Occipital lobe (tissue), 1 donor: ENCODE measurements at regions not wholly inside any gene's neighbourhood (a gene's known extent, or its start where the extent isn't known, plus 50 kb on each side); places are given as distances from the start of the nearest gene placed in this dataset.
"Not testable (repeated sequence)": the region's sequence is repeated elsewhere in the genome, so short reads cannot be mapped to it uniquely, and the experiment has no call there.

Experiments used
- DNase-seq: peaks from one replicate; lab custom pipeline; 2025; lab: John Stamatoyannopoulos, UW

DNA sequence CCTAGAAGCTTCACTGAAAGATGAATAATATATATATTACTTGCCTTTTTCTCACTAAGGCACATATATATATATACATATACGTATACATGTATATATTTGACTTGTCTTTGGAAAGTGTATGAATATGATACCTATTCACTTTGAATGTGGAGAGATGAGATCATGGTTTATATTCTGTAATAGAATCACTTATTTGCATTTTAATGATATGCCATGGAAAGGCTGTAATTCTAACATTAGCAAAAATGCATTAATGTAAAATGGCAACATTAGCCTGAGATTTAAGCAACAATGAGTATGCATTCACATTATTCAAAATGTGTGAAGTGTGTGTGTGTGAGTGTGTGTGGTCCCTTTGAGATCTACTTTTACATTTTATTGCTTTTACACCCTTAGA is 54.5 kb upstream of the PRKD1 start:
- no peak for DNase-seq

GRCh38 chr14:29982993-29983392 is 55.3 kb upstream of the PRKD1 start:
- DNase-seq, result no peak

GRCh38 chr14:29990344-29990857 is 62.8 kb upstream of the PRKD1 start:
- DNase-seq, result not testable (repeated sequence)

GRCh38 chr14:29990993-29991392 is 63.3 kb upstream of the PRKD1 start:
- no peak for DNase-seq

- no peak for DNase-seq
Measured at GRCh38 chr14:29993143-29993542, 65.5 kb upstream of the PRKD1 start.

DNA sequence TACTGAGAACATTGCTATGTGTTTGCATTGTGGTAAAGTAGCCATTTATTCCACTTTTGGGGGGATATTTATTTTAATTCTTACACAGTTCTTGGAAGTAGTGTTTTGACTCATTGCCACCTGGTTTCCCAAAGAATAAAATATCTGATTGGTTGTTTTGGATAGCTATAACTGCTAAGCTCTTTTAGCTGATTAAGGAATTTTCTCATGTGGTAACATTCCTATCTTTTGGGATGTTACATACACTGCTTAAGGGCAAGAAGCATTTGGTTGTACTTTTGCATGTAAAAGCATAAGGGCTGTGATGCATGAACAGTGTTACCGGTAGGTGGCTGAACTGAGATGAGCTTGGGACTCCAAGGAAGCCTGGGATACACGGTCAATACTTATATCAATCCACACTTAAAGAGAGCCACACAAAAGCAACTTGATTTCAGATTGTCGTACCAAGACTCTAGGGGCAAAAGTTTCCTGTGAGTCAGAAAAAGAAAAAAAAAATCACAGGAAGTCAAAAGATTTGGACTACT is 71.4 kb upstream of the PRKD1 start:
- no peak for DNase-seq

DNA sequence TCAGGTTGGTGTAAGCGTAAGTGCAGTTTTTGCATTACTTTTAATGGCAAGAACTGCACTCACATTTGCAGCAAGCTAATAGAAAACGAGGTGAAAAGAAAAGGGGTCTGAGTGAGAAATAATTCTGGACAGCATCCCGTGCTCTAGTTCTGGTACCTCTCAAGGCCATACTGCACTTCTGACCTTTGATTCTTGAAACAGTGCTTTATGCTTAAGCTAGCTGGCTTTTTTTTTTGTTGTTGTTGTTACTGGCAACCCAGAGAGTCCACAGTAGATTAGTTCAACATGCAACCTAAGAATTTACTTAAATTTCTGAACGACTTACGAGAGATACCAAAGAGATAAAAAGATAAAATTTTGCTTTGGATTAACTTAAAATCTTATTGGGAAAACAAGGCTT is 75.2 kb upstream of the PRKD1 start:
- no peak for DNase-seq

DNA sequence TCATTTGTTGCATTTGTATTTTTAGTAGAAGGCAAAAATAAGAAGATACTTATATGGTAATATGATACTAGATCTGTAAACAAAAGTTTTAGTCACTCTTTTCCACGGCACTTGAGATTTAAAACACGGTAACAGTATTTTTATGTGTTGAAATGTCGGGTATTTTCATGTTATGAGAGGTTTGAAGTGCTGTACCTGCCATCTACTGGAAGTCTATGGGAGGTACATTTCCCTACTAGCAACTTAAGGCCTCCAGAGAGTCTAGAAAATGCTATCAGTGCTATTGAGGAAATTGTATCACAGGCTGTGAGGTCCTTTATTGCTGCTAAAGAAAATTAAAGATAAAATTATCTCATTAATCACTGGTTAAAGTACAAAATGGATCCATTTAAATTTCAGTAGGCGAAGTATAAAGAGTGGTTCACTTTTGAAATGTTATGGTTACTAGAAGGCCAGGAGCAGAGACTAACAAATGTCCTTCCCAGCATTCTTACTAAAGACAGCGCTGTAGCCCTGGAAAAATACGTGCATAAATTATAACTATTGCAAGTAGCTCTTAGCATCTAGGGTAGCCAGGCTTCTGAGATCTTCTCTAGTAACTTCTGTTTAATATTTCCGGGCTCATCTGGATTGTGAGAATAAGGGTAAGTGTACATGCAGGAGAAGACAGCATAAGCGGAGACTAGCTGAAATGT is 77.6 kb upstream of the PRKD1 start:
- no peak for DNase-seq

DNA sequence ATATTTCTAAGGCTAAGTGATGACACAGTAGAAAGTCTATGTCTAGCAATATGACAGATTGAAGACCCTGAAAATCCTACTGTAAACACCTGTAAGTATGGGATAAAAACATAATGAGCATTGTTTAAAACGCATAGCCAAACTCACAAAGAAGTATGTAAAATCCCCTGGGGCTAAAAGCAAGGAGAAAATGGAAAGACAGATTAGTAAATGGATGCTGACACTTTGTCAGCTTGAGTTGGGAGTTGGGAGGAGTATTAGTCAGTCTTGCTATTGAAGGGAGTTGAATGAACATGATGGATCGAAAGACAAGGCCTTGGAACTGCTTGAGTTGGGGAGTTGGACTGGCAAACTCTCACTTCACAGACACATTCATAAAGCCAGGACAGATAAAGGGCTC is 79.0 kb upstream of the PRKD1 start:
- DNase-seq, result no peak

GRCh38 chr14:30015489-30015888 is 87.8 kb upstream of the PRKD1 start:
- no peak for DNase-seq

GRCh38 chr14:30016002-30016401 is 88.4 kb upstream of the PRKD1 start:
- no peak for DNase-seq

DNA sequence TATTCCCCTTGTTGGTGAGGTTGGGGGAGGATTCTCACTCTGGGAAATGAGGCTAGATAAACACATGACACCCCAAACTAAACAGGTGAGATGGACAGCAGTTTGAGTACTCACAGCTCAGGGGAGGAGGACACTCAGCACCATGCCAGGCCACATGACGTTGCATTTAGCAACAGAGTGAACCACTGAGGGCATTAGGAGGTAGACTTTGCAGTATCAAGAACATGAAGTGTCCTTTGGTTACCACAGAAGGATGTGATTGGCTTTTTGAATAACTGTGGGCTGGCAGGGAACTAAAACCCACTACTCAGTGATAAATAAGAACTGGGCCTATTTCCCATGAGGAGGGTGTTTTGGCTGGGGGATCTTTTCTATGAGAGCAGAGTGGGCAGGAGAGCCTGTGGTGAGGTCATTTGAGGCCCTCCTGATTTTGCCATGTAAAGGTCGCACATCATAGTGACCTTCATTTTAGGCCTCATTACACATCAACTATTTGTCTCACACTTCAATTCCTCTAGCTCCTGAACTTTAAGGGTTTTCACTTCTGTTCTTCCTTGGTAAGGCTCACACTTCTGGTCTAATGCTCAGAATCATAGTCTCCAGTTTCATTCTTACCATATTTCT is 89.8 kb upstream of the PRKD1 start:
- no peak for DNase-seq

GRCh38 chr14:30020271-30020670 is 92.6 kb upstream of the PRKD1 start:
- DNase-seq, result no peak

DNA sequence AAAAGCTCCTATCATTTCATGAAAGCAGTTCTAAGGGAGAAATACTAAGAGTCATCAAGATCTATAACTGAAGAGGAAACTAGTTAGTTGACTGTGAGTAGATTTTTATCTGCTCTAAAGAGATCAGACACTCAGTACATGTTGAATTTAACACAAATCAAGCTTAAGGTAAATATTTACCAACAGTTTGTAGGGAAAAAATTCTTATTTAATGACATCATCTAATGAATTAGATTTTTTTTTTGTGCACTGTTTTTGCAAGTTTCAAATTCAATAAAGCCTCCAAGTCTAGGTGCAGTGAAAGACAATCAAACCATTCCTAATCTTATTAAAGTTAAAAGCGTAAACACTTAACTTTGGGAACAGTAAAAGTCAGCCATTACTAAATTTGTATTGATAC is 93.0 kb upstream of the PRKD1 start:
- DNase-seq, result no peak

DNA sequence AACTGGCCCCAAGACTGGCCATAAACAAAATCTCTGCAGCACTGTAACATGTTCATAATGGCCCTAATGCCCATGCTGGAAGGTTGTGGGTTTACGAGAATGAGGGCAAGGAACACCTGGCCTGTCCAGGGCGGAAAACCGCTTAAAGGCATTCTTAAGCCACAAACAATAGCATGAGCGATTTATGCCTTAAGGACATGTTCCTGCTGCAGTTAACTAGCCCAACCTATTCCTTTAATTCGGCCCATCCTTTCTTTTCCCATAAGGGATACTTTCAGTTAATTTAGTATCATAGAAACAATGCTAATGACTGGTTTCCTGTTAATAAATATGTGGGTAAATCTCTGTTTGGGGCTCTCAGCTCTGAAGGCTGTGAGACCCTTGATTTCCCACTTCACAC is 95.7 kb upstream of the PRKD1 start:
- DNase-seq, result not testable (repeated sequence)

DNA sequence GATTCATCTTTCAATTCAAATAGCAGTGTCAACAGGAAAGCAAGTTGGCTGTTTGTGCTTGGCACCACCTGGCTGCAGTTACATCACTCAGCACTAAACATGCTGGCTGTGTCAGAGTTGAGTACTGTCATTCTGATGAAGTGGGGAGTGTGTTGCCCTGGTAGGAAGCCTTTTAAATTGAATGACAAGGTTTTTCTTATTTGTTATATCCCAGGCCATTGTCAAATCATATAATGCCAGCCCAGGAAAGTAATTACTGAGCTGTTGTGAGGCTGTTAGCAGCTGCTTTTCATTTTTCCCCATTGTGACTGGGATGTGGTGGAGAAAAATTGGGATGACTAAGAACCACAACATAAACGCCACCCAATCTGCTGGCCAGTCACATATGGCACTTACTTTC is 106.5 kb upstream of the PRKD1 start:
- no peak for DNase-seq

DNA sequence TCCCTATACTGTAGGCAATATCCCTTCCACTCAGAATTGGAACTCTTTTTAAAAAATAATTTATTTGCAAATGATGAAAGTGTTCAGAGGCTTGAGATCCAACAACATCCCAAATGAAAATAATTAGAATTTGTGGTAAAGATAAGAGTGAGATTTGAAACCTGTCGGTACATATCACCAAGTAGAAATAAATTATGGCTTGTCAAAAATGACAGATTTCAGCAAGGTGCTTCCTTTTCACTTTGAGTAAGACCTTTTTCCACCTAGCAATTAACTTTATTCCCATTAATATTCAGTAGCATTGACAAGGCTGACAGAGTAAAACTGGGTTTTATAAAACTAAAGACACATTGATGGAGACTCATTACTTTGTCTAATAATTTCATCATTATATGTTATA is 107.7 kb upstream of the PRKD1 start:
- DNase-seq, result no peak

- DNase-seq, result no peak
Measured at GRCh38 chr14:30045720-30046119, 118.1 kb upstream of the PRKD1 start.

DNA sequence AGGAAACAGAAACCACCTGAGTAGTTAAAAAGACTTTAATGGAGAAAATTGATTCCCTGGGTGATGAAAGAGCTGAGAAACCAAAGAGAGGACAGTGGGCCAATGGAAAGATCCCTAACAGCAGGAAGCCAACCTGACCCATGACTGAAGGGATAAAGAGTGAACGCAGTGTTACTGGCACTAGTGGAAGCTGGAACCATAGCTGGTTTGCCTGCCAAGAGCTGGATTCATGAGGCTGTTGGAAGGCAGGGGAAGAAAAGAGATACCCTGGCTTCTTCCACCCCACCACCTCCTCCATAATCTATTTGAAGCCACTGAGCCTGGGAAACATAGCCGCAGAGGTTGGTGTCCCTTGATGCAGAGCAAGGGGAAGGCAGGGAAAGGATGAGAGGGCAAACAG is 125.5 kb upstream of the PRKD1 start:
- DNase-seq, result no peak

GRCh38 chr14:30054201-30054600 is 126.6 kb upstream of the PRKD1 start:
- no peak for DNase-seq

DNA sequence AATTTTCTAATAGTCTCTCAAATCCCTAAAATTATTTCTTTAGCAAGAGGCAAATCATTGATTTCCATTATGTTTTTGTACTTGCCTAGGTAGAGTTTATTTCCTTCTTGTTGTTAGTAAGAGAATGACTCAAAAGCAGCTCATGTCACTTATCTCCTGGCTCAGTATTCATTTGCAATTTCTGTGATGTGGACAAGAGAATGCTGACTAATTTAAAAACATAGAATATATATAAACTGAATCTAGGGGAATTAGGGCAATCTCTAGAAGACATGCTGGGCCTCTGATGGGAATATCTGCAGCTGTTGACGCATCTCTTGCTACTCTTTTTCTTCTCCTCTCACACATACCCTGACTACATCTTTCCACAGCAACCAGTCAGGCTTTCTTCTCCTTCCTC is 130.8 kb upstream of the PRKD1 start:
- no peak for DNase-seq

- no peak for DNase-seq
Measured at GRCh38 chr14:30063746-30064145, 136.1 kb upstream of the PRKD1 start.

DNA sequence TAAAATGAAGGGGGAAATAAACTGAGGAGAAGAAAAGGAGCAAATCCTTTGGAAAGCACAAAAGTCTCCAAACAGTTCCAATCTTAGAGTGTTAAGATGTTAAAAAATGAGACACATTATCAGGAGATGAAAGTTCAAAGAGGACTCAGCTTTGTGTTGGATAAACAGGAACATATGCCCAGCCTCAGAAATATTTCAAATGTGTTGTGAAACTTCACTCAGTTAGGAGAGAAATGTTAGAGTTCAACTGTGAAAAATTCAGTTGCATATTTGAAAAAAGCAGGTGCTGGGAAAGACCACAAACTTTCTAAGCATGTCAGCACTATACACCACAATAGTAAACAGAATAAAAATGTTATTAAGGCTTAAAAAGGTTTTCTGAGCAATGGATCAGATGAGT is 136.8 kb upstream of the PRKD1 start:
- no peak for DNase-seq
